Mucosa of descending colon (tissue), 3 donors: ENCODE measurements at regions not wholly inside any gene's neighbourhood (a gene's known extent, or its start where the extent isn't known, plus 50 kb on each side); places are given as distances from the start of the nearest gene placed in this dataset.
A peak's percentile ranks its signal among the peaks of the same experiment; 100 is the strongest.
"Not testable (repeated sequence)": the region's sequence is repeated elsewhere in the genome, so short reads cannot be mapped to it uniquely, and the experiment has no call there.

Experiments used
- ATAC-seq: fragments of 200-7000 bp; cut with Tn5 transposase; one replicate; pipeline ENCODE4 v1.9.1; 2020; ENCODE audit warnings: mild to moderate bottlenecking, moderate library complexity
- DNase-seq, 3 donors: peaks; one replicate each; pipeline ENCODE4 v3.0.0-alpha.2; 2020
- H3K36me3 ChIP-seq: fragments of 200-600 bp; one replicate; pipeline ENCODE4 v1.8.0; 2021; ENCODE audit warnings: low read depth, mild to moderate bottlenecking
- H3K4me1 ChIP-seq: fragments of 200-600 bp; one replicate; pipeline ENCODE4 v1.8.0; 2021; ENCODE audit warnings: low read depth, mild to moderate bottlenecking
- H3K4me3 ChIP-seq: fragments of 200-600 bp; one replicate; pipeline ENCODE4 v1.8.0; 2021; ENCODE audit warnings: mild to moderate bottlenecking
- H3K9me3 ChIP-seq: fragments of 200-600 bp; one replicate; pipeline ENCODE4 v1.8.0; 2021; ENCODE audit warnings: mild to moderate bottlenecking
- intact Hi-C, 2 donors: fragments of 100-400 bp; cut with DNase I in 1 of 2; cut with micrococcal nuclease in 1 of 2; formaldehyde crosslinking; loops; one replicate each; pipeline versions ENCODE4 v1.11.0 to v1.11.1; 2022; cut with DNase I, micrococcal nuclease
- TF ChIP-seq, protein P1 (sequence below): fragments of 200-600 bp; IDR thresholded peaks from one replicate; pipeline ENCODE4 v1.8.0; 2022; ENCODE audit warnings: antibody characterized with exemption, mild to moderate bottlenecking
- donor health status: DM: no; HTN: no; CAD: no; lungs with moderate emphysema.
- donor health status: DM: no; HTN: no; CAD: no.
- donor health status: DM: no; HTN: yes; CAD: no.

DNA sequence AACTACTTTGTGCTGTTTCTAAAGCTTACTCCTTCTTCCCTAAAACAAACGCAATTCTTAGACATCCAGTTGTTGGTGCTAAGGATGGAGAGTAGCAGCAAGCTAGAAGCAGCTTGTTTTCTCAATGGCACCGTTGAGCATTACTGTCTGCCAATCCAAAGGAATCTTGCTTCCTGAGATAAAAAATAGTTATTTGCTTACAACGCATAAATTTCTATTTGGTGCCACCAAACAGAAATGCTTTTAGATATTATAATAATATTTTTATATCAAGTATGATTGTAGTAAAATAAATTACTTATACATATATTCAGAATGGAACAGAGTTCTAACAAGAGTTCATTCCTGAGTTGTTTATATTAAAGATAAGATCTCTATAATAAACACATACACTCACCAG is 434.7 kb downstream of the CPS1 start:
- Histone ChIP-seq H3K36me3 (no peaks in the 10 kb centered on the region), H3K9me3 (peaks cover 3% of the 10 kb centered on the region), H3K4me1 (no peaks in the 10 kb centered on the region), H3K4me3 (no peak overlapping the region)
- DNase-seq (no peak), ATAC-seq (no peak)
- TF ChIP-seq, protein P1, sequence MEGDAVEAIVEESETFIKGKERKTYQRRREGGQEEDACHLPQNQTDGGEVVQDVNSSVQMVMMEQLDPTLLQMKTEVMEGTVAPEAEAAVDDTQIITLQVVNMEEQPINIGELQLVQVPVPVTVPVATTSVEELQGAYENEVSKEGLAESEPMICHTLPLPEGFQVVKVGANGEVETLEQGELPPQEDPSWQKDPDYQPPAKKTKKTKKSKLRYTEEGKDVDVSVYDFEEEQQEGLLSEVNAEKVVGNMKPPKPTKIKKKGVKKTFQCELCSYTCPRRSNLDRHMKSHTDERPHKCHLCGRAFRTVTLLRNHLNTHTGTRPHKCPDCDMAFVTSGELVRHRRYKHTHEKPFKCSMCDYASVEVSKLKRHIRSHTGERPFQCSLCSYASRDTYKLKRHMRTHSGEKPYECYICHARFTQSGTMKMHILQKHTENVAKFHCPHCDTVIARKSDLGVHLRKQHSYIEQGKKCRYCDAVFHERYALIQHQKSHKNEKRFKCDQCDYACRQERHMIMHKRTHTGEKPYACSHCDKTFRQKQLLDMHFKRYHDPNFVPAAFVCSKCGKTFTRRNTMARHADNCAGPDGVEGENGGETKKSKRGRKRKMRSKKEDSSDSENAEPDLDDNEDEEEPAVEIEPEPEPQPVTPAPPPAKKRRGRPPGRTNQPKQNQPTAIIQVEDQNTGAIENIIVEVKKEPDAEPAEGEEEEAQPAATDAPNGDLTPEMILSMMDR = no peak
- intact Hi-C loops = no loop called here

DNA sequence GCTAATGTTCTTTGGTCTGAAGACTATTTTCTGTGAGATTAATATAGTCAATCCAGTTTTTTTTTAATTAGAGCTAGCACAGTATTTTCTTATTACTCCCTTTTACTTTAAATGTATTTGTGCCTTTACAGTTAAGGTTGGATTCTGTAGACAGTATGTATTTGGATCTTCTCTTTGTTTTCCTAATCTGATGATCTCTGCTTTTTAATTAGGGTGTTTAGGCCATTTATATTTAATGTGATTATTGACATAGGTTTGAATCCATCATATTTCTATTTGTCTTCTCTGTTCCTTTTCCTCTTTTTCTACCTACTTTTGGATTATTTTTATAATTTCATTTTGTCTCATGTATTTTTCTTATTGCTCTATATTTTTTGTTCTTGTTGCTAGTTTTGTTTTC is 437.7 kb downstream of the CPS1 start:
- Histone ChIP-seq H3K36me3 (no peaks in the 10 kb centered on the region), H3K4me3 (no peak overlapping the region), H3K9me3 (peaks cover 3% of the 10 kb centered on the region), H3K4me1 (no peaks in the 10 kb centered on the region)
- DNase-seq (no peak), ATAC-seq (no peak)
- TF ChIP-seq, protein P1 = no peak
- intact Hi-C loops = no loop called here

DNA sequence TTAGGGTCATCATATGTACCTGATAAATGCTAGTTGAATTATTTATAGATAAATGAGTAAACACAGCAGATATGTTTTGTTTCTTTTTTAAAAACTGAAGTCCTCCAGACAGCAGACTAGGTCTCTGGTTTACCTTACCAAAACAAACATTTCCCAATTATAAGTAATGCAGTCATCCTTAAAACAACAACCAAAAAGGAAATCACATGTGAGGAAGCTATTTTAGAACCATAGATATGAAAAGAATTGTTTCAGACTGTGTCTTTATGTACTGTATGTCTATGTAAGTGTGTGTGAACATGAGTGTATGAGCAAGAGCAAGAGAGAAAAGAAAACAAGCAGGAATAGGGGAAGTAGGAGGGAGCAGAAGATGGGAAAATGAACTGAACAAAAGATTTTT is 441.0 kb downstream of the CPS1 start:
- Histone ChIP-seq H3K4me1 (no peaks in the 10 kb centered on the region), H3K36me3 (no peaks in the 10 kb centered on the region), H3K9me3 (no peaks in the 10 kb centered on the region), H3K4me3 (no peak overlapping the region)
- TF ChIP-seq, protein P1 = no peak
- ATAC-seq = no peak
- DNase-seq = no peak
- intact Hi-C loops = no loop called here

DNA sequence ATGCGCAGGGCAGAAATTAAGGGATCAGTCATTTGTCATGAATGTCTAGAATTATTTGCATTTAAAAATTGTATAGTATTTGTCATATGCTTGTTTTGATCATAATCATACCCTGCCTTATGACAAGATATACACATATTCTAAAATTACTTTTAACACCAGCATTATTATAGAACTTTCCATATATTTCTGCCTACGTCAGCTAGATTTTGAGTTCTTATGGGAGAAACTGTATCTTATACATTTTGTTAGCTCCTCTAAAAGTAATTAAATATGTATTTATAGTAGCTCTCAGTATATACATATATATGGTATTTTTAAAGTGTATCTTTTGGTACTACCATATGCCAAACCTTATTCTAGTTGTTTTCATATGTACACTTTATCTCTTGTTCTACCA is 441.9 kb downstream of the CPS1 start:
- Histone ChIP-seq H3K36me3 (no peaks in the 10 kb centered on the region), H3K4me3 (no peak overlapping the region), H3K4me1 (no peaks in the 10 kb centered on the region), H3K9me3 (no peaks in the 10 kb centered on the region)
- no peak for DNase-seq
- ATAC-seq = no peak
- TF ChIP-seq, protein P1 = no peak
- intact Hi-C loops = no loop called here

DNA sequence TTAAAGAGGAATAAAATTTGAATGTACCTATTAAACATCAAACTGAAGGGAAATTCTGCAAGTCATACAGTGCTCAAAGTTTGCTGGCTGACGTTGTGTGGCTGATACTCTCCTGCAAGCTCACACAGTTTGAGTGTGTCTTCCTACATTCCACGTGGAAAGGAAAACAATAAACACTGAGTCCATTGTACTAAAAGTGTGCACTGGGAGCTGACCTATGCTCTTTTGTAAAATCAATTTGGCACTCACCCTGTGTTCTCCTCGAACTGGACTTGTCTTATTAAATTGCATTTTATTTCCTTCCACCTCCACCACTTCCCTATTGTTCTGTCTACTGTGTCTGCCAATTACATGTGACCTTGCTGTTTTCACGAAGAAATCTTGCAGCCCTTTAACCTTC is 458.0 kb downstream of the CPS1 start:
- H3K9me3 ChIP-seq = no peaks in the 10 kb centered on the region
- DNase-seq (no peak), ATAC-seq (peak; percentile 24)
- intact Hi-C loops = no loop called here
- TF ChIP-seq, protein P1 = no peak
- H3K4me1 ChIP-seq = no peaks in the 10 kb centered on the region
- no peaks in the 10 kb centered on the region for H3K36me3 ChIP-seq
- no peak overlapping the region for H3K4me3 ChIP-seq

DNA sequence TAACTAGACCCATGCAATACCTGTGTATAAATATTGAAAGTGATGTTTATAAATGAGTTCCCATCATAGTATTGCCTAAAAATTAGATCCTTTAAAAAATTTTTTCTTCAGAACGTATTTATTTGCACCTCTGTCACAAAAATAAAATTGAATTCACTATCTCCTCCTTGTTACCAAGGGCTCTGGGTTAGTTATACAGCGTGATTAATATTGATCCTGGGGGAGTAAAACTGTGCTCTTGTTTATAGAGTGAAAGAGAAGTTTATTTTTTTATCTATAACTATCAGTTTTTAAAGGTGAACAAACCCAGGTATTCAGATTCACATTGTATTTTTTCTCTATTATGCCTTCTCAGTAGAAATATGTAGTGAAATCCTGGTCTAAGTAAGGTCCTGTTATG is 458.5 kb downstream of the CPS1 start:
- DNase-seq (no peak), ATAC-seq (no peak)
- intact Hi-C loops = no loop called here
- TF ChIP-seq, protein P1 = no peak
- H3K36me3 ChIP-seq = no peaks in the 10 kb centered on the region
- no peak overlapping the region for H3K4me3 ChIP-seq
- H3K9me3 ChIP-seq = no peaks in the 10 kb centered on the region
- H3K4me1 ChIP-seq = no peaks in the 10 kb centered on the region

DNA sequence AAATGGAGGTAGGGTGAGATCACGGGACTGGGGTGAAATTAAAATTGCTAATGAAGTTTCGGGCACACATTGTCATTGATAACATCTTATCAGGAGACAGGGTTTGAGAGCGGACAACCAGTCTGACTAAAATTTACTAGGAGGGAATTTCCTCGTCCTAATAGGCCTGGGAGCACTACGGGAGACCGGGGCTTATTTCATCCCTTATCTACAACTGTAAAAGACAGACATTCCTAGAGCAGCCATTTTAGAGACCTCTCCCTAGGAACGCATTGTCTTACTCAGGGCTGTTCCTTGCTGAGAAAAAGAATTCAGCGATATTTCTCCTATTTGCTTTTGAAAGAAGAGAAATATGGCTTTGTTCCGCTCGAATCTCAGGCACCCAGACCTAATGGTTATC is 468.7 kb downstream of the CPS1 start:
- ATAC-seq, intact Hi-C loops, DNase-seq, H3K4me3 ChIP-seq, H3K36me3 ChIP-seq, H3K4me1 ChIP-seq: not testable (repeated sequence)
- H3K9me3 ChIP-seq = peaks cover 19% of the 10 kb centered on the region
